BJ (cell line): ENCODE measurements at regions not wholly inside any gene's neighbourhood (a gene's known extent, or its start where the extent isn't known, plus 50 kb on each side); places are given as distances from the start of the nearest gene placed in this dataset.
"Not testable (repeated sequence)": the region's sequence is repeated elsewhere in the genome, so short reads cannot be mapped to it uniquely, and the experiment has no call there.

Source experiments
- CTCF ChIA-PET: fragments of 350-600 bp; formaldehyde crosslinking; extraction: SDS; loops from one replicate; lab custom pipeline; 2021; ENCODE audit warnings: antibody characterized with exemption, inconsistent platforms; lab: Yijun Ruan, JAX
- POLR2A ChIA-PET: fragments of 300-600 bp; sonication (Branson Sonifier 250); formaldehyde crosslinking; extraction: SDS; loops from one replicate; lab custom pipeline; 2021; ENCODE audit warnings: antibody characterized with exemption; lab: Charles Lee
- DNase-seq: peaks from one replicate; pipeline ENCODE4 v3.0.0-alpha.2; 2011; ENCODE audit warnings: low read depth
- H3K27me3 ChIP-seq: 2 replicates; pipeline ENCODE4 v1.6.0; 2011; ENCODE audit warnings: low read length; ENCODE audit not compliant: control insufficient read depth, insufficient read depth
- H3K36me3 ChIP-seq: 2 replicates; pipeline ENCODE4 v1.5.1; 2011; ENCODE audit warnings: low read length; ENCODE audit not compliant: control insufficient read depth, insufficient read depth
- H3K4me3 ChIP-seq: 2 replicates; pipeline ENCODE4 v1.5.1; 2011; ENCODE audit warnings: low read depth, mild to moderate bottlenecking, control low read depth, low read length
- CTCF ChIP-seq: IDR thresholded peaks from 2 replicates; pipeline ENCODE4 v1.5.1; 2011; ENCODE audit warnings: low read depth, mild to moderate bottlenecking, control low read depth, inconsistent platforms, low read length, moderate library complexity; ENCODE audit not compliant: insufficient read depth

GRCh38 chr3:170680593-170680992, 94.7 kb upstream of the SLC7A14 start:
- no peak for TF ChIP-seq CTCF
- Histone ChIP-seq H3K4me3 (no peak overlapping the region), H3K27me3 (no peaks in the 10 kb centered on the region), H3K36me3 (no peaks in the 10 kb centered on the region)
- DNase-seq: no peak
- ChIA-PET POLR2A (no interaction called here), CTCF (no interaction called here)

- Histone ChIP-seq H3K27me3 (no peaks in the 10 kb centered on the region), H3K36me3 (no peaks in the 10 kb centered on the region), H3K4me3 (no peak overlapping the region)
- CTCF ChIA-PET: interaction anchor here (1.5 kb wide), 1 partner anchor 28 kb away, joined by 3 read pairs; no protein-coding TSS in a partner anchor
- DNase-seq: no peak
- TF ChIP-seq CTCF: no peak
- POLR2A ChIA-PET: no interaction called here
These were observed 93.3 kb upstream of the SLC7A14 start for GRCh38 chr3:170679190-170679589.

GRCh38 chr3:170670504-170670903, 84.6 kb upstream of the SLC7A14 start:
- Histone ChIP-seq H3K4me3 (no peak overlapping the region), H3K27me3 (no peaks in the 10 kb centered on the region), H3K36me3 (no peaks in the 10 kb centered on the region)
- TF ChIP-seq CTCF: no peak
- no peak for DNase-seq
- POLR2A ChIA-PET: no interaction called here
- CTCF ChIA-PET: interaction anchor here (1.1 to 1.5 kb wide), 2 partner anchors 14 to 28 kb away, joined by 3 to 5 read pairs; no protein-coding TSS in a partner anchor

GRCh38 chr3:170662986-170663385, 77.1 kb upstream of the SLC7A14 start:
- DNase-seq, H3K4me3 ChIP-seq, H3K27me3 ChIP-seq, CTCF ChIA-PET, H3K36me3 ChIP-seq, POLR2A ChIA-PET: not testable (repeated sequence)

GRCh38 chr3:170660139-170660538, 74.3 kb upstream of the SLC7A14 start:
- POLR2A ChIA-PET: no interaction called here
- Histone ChIP-seq H3K36me3 (no peaks in the 10 kb centered on the region), H3K4me3 (no peak overlapping the region), H3K27me3 (no peaks in the 10 kb centered on the region)
- no peak for DNase-seq
- CTCF ChIA-PET: no interaction called here
- no peak for TF ChIP-seq CTCF

- POLR2A ChIA-PET: no interaction called here
- no peak overlapping the region for H3K4me3 ChIP-seq
- TF ChIP-seq CTCF: no peak
- CTCF ChIA-PET: no interaction called here
- H3K36me3 ChIP-seq: no peaks in the 10 kb centered on the region
- no peak for DNase-seq
- H3K27me3 ChIP-seq: no peaks in the 10 kb centered on the region
These were observed 71.4 kb upstream of the SLC7A14 start for GRCh38 chr3:170657312-170657711.
